Middle frontal gyrus (tissue), 1 donor: ENCODE measurements at regions not wholly inside any gene's neighbourhood (a gene's known extent, or its start where the extent isn't known, plus 50 kb on each side); places are given as distances from the start of the nearest gene placed in this dataset.

Experiments used
- DNase-seq: peaks from one replicate; pipeline ENCODE4 v3.0.0-alpha.2; 2015; ENCODE audit warnings: low spot score; ENCODE audit errors: extremely low spot score

GRCh38 chr7:130927062-130927461, 193.1 kb upstream of the KLF14 start:
- DNase-seq = no peak

DNA sequence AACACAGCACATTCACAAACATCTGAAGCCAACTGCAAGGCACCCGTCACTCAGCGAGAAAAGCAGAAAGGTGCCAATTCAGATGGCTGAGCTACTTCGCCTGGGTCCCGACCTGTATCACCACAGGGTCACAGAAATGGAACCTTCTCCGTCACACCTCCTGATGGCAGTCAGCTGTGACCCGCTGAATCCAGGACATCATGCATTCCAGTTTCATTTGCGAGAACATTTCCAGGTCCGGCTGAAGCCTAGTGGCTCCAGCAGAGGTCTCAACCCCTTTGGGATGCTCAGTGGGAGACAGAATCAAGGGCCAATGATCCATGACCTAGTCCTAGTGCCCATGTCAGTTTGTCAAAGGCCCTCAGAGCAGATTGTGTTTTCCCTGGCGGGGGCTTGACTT, 193.6 kb upstream of the KLF14 start:
- DNase-seq = no peak

DNA sequence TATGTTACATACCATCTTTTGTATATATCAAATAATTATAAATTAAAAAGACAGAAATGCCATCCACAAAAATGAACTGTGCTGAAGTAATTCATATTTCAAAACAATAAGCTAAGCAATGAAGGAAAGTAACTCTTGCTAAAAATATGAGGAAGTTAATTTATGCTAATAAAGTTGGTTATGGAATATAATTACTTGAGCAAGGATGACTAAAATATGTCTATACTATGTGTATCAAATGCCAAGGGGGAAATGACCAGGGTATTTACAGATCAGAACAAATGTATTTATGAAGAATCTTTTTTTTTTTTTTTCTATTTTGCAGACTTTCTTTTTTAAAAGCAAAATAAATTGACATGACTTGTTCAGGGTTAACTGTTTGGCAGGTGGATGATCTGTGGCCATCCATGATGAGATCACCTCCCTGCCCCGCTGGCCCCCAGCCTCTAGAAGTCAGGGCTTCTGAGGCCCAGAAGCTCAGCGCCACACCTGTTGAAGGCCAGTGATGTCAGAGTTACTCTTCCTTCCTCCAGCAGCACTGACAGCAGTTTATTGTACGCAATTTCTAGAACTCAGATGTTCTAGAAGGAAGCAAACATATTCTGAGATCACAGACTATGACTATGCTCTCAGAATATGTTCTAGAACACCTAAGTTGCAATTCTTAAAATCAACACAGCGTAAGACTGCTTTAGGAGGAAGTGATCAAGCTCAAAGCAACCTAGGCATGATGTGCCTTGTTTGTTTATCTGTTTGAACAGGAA, 196.1 kb upstream of the KLF14 start:
- DNase-seq = no peak

DNA sequence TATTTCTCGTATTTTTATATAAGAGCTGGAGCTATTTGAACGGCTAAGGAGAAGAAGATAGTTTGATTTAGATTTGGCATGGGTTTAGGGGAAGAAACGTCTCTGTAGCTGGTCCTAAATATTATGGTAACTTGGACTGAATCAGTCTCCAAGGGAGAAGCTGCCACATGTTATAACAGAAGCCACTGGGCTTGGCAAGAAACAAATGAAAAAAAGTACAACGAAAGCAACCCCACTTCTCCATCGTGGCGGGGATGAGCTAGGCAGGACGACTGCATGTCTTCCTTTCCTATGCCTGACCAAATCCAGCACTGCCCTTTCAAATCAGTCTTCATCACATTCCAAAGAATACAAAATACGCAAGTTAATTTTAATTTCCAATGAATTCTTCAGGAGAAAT, 196.7 kb upstream of the KLF14 start:
- DNase-seq = no peak

GRCh38 chr7:130931423-130931822, 197.4 kb upstream of the KLF14 start:
- DNase-seq = no peak

DNA sequence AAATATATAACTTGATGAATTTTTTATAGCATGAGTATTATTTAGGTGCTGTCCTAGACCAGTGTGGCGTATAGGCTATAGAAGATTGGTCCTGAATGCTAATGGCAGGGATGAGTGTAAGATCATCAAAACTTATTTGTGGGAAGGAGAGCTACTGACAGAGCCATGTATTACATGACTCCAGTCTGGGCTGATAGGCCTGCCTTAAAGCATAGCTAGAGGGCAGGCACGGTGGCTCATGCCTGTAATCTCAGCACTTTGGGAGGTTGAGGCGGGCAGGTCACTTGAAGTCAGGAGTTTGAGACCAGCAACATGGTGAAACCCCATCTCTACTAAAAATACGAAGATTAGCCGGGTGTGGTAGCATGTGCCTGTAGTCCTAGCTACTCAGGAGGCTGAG, 198.1 kb upstream of the KLF14 start:
- no peak for DNase-seq

DNA sequence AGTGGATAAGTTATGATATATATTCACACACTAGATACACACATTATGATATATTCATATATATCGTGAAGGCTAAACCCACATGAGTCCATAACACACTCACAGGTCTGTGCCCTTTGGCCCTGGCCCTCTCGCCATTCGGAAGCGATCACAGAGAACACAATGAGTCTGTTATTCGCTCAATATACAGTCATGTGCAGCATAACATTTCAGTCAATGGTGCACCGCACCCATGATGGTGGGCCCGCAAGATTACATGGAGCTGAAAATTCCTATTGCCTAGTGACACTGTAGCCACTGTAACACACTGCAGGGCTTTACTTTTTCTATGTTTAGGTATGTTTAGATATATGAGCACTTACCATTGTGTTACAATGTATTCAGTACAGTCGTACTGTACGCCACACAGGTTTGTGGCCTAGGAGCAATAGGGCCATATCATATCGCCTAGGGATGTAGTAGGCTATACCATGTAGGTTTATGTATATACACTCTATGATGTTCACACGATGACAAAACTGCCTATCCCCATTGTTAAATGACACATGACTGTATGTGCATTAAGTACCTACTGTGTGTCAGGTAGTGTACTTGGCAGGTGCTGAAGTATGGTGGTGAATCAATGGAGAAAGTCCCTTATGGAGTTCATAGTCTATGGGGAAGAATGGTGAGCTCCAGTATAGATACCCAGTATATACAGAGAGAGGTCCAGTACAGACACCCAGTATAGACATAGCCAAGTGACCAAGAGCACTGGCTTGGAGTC, 198.8 kb upstream of the KLF14 start:
- DNase-seq = no peak

DNA sequence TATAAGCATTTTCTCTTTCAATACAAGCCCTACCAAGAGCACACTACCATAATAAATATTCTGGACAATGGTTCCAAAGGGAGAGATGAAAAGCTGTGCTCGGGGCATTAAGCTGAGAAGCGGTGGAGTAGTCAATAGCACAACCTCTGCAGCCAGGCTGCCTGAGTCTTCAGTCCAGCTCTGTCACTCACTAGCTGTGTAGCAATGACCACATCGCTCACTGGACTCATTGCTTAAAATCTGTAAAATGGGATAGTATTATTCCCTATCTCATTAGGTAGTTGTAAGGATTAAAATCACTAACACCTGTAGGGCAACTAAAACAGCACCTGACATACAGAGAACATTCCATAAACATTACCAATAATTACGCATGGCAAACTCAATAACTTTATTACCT, 199.9 kb upstream of the KLF14 start:
- no peak for DNase-seq

GRCh38 chr7:130935564-130936157, 201.7 kb upstream of the KLF14 start:
- no peak for DNase-seq

DNA sequence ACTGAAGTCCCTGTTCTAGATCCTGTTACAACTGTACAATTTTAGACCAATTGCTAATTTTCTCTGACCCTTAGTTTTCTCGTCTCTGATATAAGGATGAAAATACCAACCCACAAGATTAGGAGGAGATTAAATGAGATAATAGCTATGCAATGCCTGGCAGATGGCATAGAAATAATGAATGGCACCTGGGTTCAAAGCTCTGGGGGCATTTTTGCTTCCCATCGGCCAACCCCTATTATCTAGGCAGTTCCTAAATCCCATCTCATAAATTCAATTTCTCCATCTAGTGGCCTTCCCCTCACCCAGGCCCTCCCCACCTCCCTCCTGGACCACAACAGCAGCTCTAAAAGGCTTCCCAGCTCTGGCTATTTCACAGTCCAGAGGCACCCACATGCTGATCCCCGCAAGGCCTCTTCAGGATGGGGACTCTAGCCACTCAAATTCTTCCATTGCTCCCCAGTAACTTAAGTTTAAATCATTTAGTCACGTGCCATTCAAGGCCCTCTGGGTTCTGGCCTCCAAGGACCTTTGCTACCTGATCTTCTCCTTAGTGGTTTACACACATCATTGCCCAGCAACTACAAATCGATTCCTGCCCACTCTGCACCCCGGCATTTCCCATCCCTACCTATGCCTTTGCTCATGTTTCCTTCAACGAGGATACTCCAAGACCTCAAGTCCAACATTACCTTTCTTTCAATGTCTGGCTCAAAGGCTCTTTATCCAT, 202.4 kb upstream of the KLF14 start:
- no peak for DNase-seq

DNA sequence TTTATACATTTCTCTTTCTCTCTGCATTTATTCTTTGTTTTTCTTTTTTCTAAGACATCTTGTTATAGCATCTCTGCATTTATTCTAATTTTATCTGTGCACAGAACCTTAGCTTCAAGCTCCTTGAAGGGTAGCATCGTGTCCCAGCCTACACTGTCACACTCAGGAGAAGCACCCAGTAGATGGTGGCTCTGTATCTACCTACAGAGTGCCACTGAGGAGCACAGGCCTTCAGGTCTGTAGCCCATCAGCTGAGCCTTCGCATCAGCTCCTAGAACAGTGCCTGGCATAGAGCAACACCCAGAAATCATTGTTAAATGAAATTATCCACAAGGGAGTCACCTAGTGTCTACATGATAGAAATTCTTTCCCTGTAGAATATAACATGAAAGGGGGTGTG, 203.0 kb upstream of the KLF14 start:
- no peak for DNase-seq

DNA sequence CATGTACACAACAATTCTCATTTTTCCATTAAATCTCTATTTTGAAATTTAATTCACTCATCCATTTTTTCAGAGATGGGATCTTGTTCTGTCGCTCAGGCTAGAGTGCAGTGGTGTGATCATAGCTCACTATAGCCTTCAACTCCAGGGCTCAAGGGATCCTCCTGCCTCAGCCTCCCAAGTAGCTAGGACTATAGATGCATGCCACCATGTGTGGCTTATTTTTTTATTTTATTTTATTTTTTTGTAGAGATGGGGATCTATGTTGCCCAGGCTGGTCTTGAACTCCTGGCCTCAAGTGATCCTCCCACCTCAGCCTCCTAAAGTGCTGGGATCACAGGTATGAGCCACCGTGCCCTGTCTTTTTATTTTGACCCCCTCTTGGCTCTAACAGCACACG, 203.8 kb upstream of the KLF14 start:
- no peak for DNase-seq

DNA sequence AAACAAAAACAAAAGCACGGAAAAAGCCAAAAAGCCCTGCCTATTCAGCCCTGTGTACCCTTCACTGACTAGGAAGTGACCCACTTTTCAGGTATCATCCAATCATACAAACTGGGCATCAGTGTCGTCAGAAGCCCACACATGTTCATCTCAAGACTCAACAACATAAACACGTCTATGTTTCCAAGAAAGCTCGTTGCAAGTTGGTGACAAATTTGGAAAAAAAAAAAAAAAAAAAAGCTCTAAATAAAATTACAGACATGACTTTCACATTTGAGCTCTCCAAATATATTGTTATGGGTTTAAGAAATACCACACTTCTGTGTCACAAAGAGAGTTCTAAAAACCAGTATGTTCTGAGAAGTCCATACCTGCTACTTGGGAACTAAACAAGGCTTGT, 204.7 kb upstream of the KLF14 start:
- no peak for DNase-seq

- DNase-seq = no peak
Measured at GRCh38 chr7:130939321-130940095, 205.5 kb upstream of the KLF14 start.

DNA sequence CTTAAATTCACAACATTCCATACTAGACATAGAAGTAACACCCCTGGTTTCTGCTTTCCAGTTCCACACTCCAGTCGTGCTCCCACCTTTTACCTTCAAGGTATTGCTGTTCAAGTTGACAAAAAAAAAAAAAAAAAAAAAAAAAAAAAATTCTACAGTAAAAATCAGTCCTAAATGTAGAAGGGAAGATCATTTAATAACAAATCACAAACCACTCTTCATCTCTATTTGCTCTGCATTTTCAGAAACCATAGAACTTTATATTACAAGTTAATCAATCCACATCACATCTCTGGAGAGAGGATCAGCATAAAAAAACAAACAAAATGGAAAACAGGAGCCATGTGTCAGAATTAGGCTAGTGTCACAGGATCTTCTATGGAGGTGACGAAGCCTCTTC, 206.3 kb upstream of the KLF14 start:
- no peak for DNase-seq

GRCh38 chr7:130940907-130941306, 206.9 kb upstream of the KLF14 start:
- DNase-seq = no peak

DNA sequence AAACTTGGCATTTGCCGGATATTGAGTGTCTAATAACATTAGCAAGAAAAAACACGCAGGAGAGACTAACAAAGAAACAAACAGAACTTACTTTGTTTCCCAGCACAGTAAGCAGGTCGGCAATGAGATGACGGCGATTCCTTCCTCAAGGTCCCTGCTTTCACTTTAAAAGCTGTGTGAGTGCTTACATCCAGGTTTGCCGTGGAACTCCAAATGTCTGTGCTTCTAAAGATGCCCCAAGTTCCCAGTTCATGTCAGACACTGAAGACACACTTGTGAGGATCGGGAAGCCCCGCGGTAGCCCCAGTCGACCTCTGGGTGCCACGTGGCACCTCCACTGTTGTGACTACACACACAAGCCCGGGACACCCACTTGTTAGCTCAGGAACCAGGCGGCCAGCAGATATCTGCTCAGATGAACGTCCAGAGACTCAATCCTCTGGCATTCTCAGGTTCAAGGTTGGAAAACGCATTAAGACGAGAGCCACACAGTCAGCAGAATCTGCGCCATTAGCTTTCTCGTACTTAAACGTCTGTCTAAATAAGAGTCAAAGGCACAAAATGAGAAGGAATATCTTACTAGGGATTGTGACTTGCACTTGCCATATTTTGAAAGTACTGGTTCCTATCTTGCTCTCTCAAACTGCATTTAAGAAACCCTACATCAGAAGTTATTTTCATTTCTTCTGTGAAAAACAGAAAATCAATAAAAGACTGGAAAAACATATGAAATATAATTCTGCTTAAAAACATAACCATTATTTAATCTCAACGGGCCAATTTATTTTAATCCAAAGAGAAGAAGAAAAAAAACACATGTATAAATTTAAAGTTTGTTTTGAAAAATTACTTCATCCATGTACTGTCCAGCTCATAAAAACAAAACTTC, 207.6 kb upstream of the KLF14 start:
- DNase-seq = no peak

GRCh38 chr7:130942211-130942964, 208.4 kb upstream of the KLF14 start:
- DNase-seq = no peak

- no peak for DNase-seq
Measured at GRCh38 chr7:130943336-130943901, 209.4 kb upstream of the KLF14 start.
